KMS-11 (cell line): ENCODE measurements at regions not wholly inside any gene's neighbourhood (a gene's known extent, or its start where the extent isn't known, plus 50 kb on each side); places are given as distances from the start of the nearest gene placed in this dataset.

ENCODE experiments used
- H2AFZ ChIP-seq: fragments of 200-600 bp; sonication (generic); 2 replicates; pipeline ENCODE4 v1.6.1; 2016; ENCODE audit warnings: antibody characterized with exemption, mixed run types, low read depth
- H3K27ac ChIP-seq: fragments of 200-600 bp; sonication (generic); 2 replicates; pipeline ENCODE4 v1.6.1; 2016; ENCODE audit warnings: mild to moderate bottlenecking, mixed run types
- H3K27me3 ChIP-seq: fragments of 200-600 bp; sonication (generic); 2 replicates; pipeline ENCODE4 v1.6.1; 2017; ENCODE audit warnings: mild to moderate bottlenecking, low read depth, mixed run types, moderate library complexity; ENCODE audit not compliant: insufficient read depth
- H3K36me3 ChIP-seq: fragments of 200-600 bp; sonication (generic); 2 replicates; pipeline ENCODE4 v1.6.1; 2017; ENCODE audit warnings: mild to moderate bottlenecking, mixed run types; ENCODE audit not compliant: insufficient read depth
- H3K4me1 ChIP-seq: fragments of 200-600 bp; sonication (generic); 2 replicates; pipeline ENCODE4 v1.6.1; 2016; ENCODE audit warnings: mild to moderate bottlenecking, low read depth, mixed run types; ENCODE audit not compliant: poor library complexity, severe bottlenecking
- H3K4me2 ChIP-seq: fragments of 200-600 bp; sonication (generic); 2 replicates; pipeline ENCODE4 v1.7.0; 2016; ENCODE audit warnings: mild to moderate bottlenecking, mixed run types
- H3K4me3 ChIP-seq: fragments of 200-600 bp; sonication (generic); IDR thresholded peaks from 2 replicates; pipeline ENCODE4 v1.6.1; 2017; ENCODE audit warnings: low read depth, low read length, mixed read lengths; ENCODE audit not compliant: insufficient read depth
- H3K79me2 ChIP-seq: fragments of 200-600 bp; sonication (generic); 2 replicates; pipeline ENCODE4 v1.6.1; 2016; ENCODE audit warnings: low read depth, mixed run types; ENCODE audit not compliant: insufficient read depth
- H3K9ac ChIP-seq: fragments of 200-600 bp; sonication (generic); 2 replicates; pipeline ENCODE4 v1.6.1; 2016; ENCODE audit warnings: mild to moderate bottlenecking, mixed run types
- H4K20me1 ChIP-seq: fragments of 200-600 bp; sonication (generic); 2 replicates; pipeline ENCODE4 v1.6.1; 2016; ENCODE audit warnings: mild to moderate bottlenecking, mixed run types; ENCODE audit not compliant: insufficient read depth
- CTCF ChIP-seq: fragments of 200-600 bp; sonication (generic); conservative IDR thresholded peaks from 2 replicates; pipeline ENCODE4 v1.6.1; 2017; ENCODE audit warnings: low read depth, mild to moderate bottlenecking, antibody characterized with exemption, low read length, moderate library complexity, mixed read lengths

- H3K4me1 ChIP-seq = no peaks in the 10 kb centered on the region
- peaks cover 56% of the 10 kb centered on the region for H3K27me3 ChIP-seq
- no peak overlapping the region for H3K9ac ChIP-seq
- no peaks in the 10 kb centered on the region for H4K20me1 ChIP-seq
- no peak for TF ChIP-seq CTCF
- no peaks in the 10 kb centered on the region for H3K79me2 ChIP-seq
- H3K4me2 ChIP-seq = no peak overlapping the region
- no peak overlapping the region for H3K27ac ChIP-seq
- no peak overlapping the region for H3K4me3 ChIP-seq
- H2AFZ ChIP-seq = no peak overlapping the region
- H3K36me3 ChIP-seq = no peaks in the 10 kb centered on the region
Observed at GRCh38 chr6:33960345-33961313, 156.8 kb upstream of the MLN start.

GRCh38 chr6:33959661-33960344 is 156.0 kb upstream of the MLN start:
- Histone ChIP-seq H3K27me3 (peaks cover 56% of the 10 kb centered on the region), H3K4me2 (no peak overlapping the region), H3K79me2 (no peaks in the 10 kb centered on the region), H2AFZ (no peak overlapping the region), H3K4me1 (no peaks in the 10 kb centered on the region), H3K27ac (no peak overlapping the region), H4K20me1 (no peaks in the 10 kb centered on the region), H3K4me3 (no peak overlapping the region), H3K9ac (no peak overlapping the region), H3K36me3 (no peaks in the 10 kb centered on the region)
- no peak for TF ChIP-seq CTCF

GRCh38 chr6:33959329-33959651 is 155.5 kb upstream of the MLN start:
- H3K79me2 ChIP-seq = no peaks in the 10 kb centered on the region
- TF ChIP-seq CTCF = no peak
- no peaks in the 10 kb centered on the region for H4K20me1 ChIP-seq
- no peaks in the 10 kb centered on the region for H3K36me3 ChIP-seq
- H3K27me3 ChIP-seq = peaks cover 58% of the 10 kb centered on the region
- no peak overlapping the region for H3K9ac ChIP-seq
- H2AFZ ChIP-seq = no peak overlapping the region
- H3K4me3 ChIP-seq = no peak overlapping the region
- H3K4me1 ChIP-seq = no peaks in the 10 kb centered on the region
- H3K4me2 ChIP-seq = no peak overlapping the region
- H3K27ac ChIP-seq = no peak overlapping the region

GRCh38 chr6:33958526-33959328 is 154.9 kb upstream of the MLN start:
- no peak overlapping the region for H3K4me3 ChIP-seq
- H3K27me3 ChIP-seq = peaks cover 56% of the 10 kb centered on the region
- no peaks in the 10 kb centered on the region for H3K4me1 ChIP-seq
- no peak overlapping the region for H3K4me2 ChIP-seq
- H4K20me1 ChIP-seq = no peaks in the 10 kb centered on the region
- TF ChIP-seq CTCF = 0 out of 2 replicates have a peak, but pooled peaks have one; percentile 20
- no peak overlapping the region for H2AFZ ChIP-seq
- H3K36me3 ChIP-seq = no peaks in the 10 kb centered on the region
- H3K27ac ChIP-seq = no peak overlapping the region
- H3K9ac ChIP-seq = no peak overlapping the region
- no peaks in the 10 kb centered on the region for H3K79me2 ChIP-seq
